SK-N-SH treated with all-trans-retinoic acid at 6 μM for 48 hours (cell line): ENCODE measurements at regions not wholly inside any gene's neighbourhood (a gene's known extent, or its start where the extent isn't known, plus 50 kb on each side); places are given as distances from the start of the nearest gene placed in this dataset.

ENCODE experiments used
- ATAC-seq: fragments of 200-7000 bp; cut with Tn5 transposase; 3 replicates; pipeline ENCODE4 v1.9.1; 2020; ENCODE audit warnings: mild to moderate bottlenecking, moderate library complexity
- ARNTL ChIP-seq: fragments of 450-650 bp; formaldehyde crosslinking; IDR thresholded peaks from 2 replicates; pipeline ENCODE4 v1.5.0; 2020; ENCODE audit warnings: low read depth, mild to moderate bottlenecking, moderate library complexity, borderline replicate concordance
- BACH2 ChIP-seq: fragments of 250-450 bp; sonication (Bioruptor Pico); IDR thresholded peaks from 2 replicates; pipeline ENCODE4 v1.9.0; 2021; ENCODE audit warnings: mild to moderate bottlenecking, borderline replicate concordance
- CSDC2 ChIP-seq: fragments of 250-450 bp; sonication (Bioruptor Pico); IDR thresholded peaks from 2 replicates; pipeline ENCODE4 v1.5.0; 2020; ENCODE audit warnings: mild to moderate bottlenecking, moderate library complexity
- ESRRG ChIP-seq: fragments of 250-450 bp; sonication (Bioruptor Pico); IDR thresholded peaks from 2 replicates; pipeline ENCODE4 v1.6.1; 2021; ENCODE audit warnings: mild to moderate bottlenecking
- ISL1 ChIP-seq: fragments of 250-450 bp; sonication (Bioruptor Pico); IDR thresholded peaks from 2 replicates; pipeline ENCODE4 v2.1.2; 2022; ENCODE audit warnings: mild to moderate bottlenecking, moderate library complexity
- PPARA ChIP-seq: fragments of 250-450 bp; sonication (Bioruptor Pico); IDR thresholded peaks from 2 replicates; pipeline ENCODE4 v1.5.0; 2020; ENCODE audit warnings: mild to moderate bottlenecking, borderline replicate concordance
- RARB ChIP-seq: fragments of 250-450 bp; sonication (Bioruptor Pico); IDR thresholded peaks from 2 replicates; pipeline ENCODE4 v1.8.0; 2021; ENCODE audit warnings: mild to moderate bottlenecking, moderate library complexity
- SNAI2 ChIP-seq: fragments of 250-450 bp; sonication (Bioruptor Pico); IDR thresholded peaks from 2 replicates; pipeline ENCODE4 v1.5.0; 2020; ENCODE audit warnings: mild to moderate bottlenecking, moderate library complexity
- TCF4 ChIP-seq: fragments of 250-450 bp; sonication (Bioruptor Pico); IDR thresholded peaks from 2 replicates; pipeline ENCODE4 v1.8.0; 2021; ENCODE audit warnings: mild to moderate bottlenecking, moderate library complexity, borderline replicate concordance
- TOX ChIP-seq: fragments of 250-450 bp; sonication (Bioruptor Pico); IDR thresholded peaks from 2 replicates; pipeline ENCODE4 v1.8.0; 2021; ENCODE audit warnings: mild to moderate bottlenecking, moderate library complexity, borderline replicate concordance
- ZFP3 ChIP-seq: fragments of 250-450 bp; sonication (Bioruptor Pico); IDR thresholded peaks from 2 replicates; pipeline ENCODE4 v1.5.0; 2020; ENCODE audit warnings: mild to moderate bottlenecking, moderate library complexity
- ZFP30 ChIP-seq: fragments of 450-650 bp; formaldehyde crosslinking; IDR thresholded peaks from 2 replicates; pipeline ENCODE4 v1.5.0; 2022; ENCODE audit warnings: mild to moderate bottlenecking, moderate library complexity
- ZNF8 ChIP-seq: fragments of 450-650 bp; formaldehyde crosslinking; IDR thresholded peaks from 2 replicates; pipeline ENCODE4 v1.5.0; 2020; ENCODE audit warnings: mild to moderate bottlenecking, moderate library complexity
- TF ChIP-seq, protein P1 (sequence below): fragments of 250-450 bp; sonication (Bioruptor Pico); IDR thresholded peaks from 2 replicates; pipeline ENCODE4 v1.5.1; 2020; ENCODE audit warnings: low read depth, mild to moderate bottlenecking, moderate library complexity
- TF ChIP-seq, protein P2 (sequence below): fragments of 250-450 bp; sonication (Bioruptor Pico); IDR thresholded peaks from 2 replicates; pipeline ENCODE4 v1.5.1; 2021; ENCODE audit warnings: mild to moderate bottlenecking, moderate library complexity
- TF ChIP-seq, protein P3 (sequence below): fragments of 250-450 bp; sonication (Bioruptor Pico); IDR thresholded peaks from 2 replicates; pipeline ENCODE4 v1.5.0; 2020; ENCODE audit warnings: mild to moderate bottlenecking, moderate library complexity
- TF ChIP-seq, protein P4 (sequence below): fragments of 250-450 bp; sonication (Bioruptor Pico); IDR thresholded peaks from 2 replicates; pipeline ENCODE4 v1.8.0; 2020; ENCODE audit warnings: mild to moderate bottlenecking, moderate library complexity, borderline replicate concordance
- TF ChIP-seq, protein P5 (sequence below): fragments of 250-450 bp; sonication (Bioruptor Pico); IDR thresholded peaks from 2 replicates; pipeline ENCODE4 v1.8.0; 2021; ENCODE audit warnings: low read depth, mild to moderate bottlenecking, moderate library complexity, borderline replicate concordance

DNA sequence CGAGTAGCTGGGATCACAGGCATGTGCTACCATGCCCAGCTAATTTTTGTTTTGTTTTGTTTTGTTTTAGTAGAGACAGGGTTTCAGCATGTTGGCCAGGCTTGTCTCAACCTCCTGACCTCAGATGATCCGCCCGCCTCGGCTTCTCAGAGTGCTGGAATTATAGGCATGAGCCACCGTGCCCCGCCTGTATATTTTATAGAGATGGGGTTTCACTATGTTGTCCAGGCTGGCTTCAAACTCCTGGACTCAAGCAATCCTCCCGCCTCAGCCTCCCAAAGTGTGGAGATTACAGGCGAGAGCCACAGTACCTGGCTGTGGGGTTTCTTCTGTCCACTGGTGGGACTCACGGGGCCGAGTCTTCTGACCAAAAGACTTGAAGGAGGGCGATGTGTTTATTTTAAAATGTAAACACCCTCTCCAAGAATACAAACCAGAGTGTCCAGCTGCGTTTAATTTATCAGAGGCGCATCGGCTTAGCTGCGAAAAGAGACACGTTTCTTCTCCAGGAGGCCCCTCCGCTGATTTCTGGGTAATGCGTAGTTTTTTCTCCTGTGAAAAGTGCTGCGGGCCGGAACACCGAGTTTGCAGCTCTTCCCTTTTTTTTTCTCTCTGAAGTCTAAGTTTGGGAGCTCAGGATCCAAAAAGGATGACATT lies 86.9 kb upstream of the CIBAR2 start:
- TF ChIP-seq ISL1 (CRISPR knock-in tag) = no peak
- TF ChIP-seq TCF4 (CRISPR knock-in tag) = no peak
- no peak for TF ChIP-seq ESRRG (CRISPR knock-in tag)
- no peak for ATAC-seq

DNA sequence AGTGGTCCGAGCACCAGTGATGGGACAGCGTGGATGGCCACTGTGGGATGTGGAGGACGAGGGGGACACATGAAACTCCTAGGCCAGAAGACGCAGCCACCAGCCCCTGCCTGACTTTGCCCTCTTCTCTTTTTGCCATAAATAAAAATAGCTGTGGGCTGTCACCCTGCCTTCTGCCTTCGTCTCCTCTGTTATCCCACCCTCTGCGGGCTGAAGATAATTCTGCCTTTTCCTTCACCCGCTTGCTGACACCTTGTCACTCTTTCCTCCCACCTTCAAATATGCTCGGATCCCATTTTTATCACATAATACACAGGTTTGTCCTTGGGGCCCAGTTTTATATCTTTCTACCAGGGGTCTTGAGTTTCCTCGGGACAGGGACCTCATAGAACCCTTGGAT lies 87.6 kb upstream of the CIBAR2 start:
- TF ChIP-seq, protein P1, sequence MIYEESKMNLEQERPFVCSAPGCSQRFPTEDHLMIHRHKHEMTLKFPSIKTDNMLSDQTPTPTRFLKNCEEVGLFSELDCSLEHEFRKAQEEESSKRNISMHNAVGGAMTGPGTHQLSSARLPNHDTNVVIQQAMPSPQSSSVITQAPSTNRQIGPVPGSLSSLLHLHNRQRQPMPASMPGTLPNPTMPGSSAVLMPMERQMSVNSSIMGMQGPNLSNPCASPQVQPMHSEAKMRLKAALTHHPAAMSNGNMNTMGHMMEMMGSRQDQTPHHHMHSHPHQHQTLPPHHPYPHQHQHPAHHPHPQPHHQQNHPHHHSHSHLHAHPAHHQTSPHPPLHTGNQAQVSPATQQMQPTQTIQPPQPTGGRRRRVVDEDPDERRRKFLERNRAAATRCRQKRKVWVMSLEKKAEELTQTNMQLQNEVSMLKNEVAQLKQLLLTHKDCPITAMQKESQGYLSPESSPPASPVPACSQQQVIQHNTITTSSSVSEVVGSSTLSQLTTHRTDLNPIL (CRISPR knock-in tag) = no peak
- TF ChIP-seq RARB (CRISPR knock-in tag) = no peak
- no peak for TF ChIP-seq ARNTL
- no peak for TF ChIP-seq ISL1 (CRISPR knock-in tag)
- no peak for TF ChIP-seq ZFP30 (CRISPR knock-in tag)
- TF ChIP-seq, protein P2, sequence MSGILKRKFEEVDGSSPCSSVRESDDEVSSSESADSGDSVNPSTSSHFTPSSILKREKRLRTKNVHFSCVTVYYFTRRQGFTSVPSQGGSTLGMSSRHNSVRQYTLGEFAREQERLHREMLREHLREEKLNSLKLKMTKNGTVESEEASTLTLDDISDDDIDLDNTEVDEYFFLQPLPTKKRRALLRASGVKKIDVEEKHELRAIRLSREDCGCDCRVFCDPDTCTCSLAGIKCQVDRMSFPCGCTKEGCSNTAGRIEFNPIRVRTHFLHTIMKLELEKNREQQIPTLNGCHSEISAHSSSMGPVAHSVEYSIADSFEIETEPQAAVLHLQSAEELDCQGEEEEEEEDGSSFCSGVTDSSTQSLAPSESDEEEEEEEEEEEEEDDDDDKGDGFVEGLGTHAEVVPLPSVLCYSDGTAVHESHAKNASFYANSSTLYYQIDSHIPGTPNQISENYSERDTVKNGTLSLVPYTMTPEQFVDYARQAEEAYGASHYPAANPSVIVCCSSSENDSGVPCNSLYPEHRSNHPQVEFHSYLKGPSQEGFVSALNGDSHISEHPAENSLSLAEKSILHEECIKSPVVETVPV (CRISPR knock-in tag) = no peak
- no peak for TF ChIP-seq PPARA (CRISPR knock-in tag)
- TF ChIP-seq TOX (CRISPR knock-in tag) = no peak
- no peak for ATAC-seq

DNA sequence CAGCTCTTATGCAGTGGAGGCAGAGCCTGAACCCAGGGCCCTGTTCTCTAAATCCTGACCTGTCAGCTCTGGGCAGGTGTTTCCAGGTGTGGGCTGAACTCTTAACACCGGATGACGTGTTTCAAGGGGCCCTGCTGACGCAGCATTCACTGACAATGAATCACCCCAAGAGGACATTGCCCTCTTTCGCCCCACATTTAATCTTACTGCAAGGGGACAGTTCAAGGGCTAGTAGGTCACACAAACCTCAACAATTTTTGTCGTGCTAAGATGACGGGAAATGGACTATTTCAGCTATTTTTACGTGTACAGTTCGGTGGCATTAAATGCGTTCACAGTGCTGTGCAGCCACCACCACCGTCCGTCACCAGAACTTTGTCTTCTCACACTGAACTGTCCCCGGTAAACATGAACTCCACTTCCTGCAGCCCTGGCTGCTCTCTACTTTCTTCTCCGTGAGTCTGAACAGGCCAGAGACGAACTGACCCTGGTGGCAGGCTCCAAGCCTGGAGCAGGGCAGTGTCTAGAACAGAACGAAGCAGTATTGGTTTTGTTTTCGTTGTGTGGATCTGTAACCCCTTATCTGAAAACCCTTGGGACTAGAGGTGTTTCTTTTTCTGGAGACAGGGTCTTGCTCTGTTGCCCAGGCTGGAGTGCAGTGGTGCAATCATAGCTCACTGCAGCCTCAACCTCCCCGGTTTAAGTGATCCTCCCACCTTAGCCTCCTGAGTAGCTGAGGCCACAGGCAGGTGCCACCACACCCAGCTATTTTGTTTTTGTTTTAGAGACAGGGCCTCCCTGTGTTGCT lies 88.4 kb upstream of the CIBAR2 start:
- TF ChIP-seq TCF4 (CRISPR knock-in tag) = no peak
- TF ChIP-seq, protein P1 (CRISPR knock-in tag) = no peak
- TF ChIP-seq ARNTL = no peak
- no peak for TF ChIP-seq BACH2
- TF ChIP-seq ISL1 (CRISPR knock-in tag) = no peak
- TF ChIP-seq PPARA (CRISPR knock-in tag) = no peak
- TF ChIP-seq ZFP30 (CRISPR knock-in tag) = no peak
- TF ChIP-seq, protein P3, sequence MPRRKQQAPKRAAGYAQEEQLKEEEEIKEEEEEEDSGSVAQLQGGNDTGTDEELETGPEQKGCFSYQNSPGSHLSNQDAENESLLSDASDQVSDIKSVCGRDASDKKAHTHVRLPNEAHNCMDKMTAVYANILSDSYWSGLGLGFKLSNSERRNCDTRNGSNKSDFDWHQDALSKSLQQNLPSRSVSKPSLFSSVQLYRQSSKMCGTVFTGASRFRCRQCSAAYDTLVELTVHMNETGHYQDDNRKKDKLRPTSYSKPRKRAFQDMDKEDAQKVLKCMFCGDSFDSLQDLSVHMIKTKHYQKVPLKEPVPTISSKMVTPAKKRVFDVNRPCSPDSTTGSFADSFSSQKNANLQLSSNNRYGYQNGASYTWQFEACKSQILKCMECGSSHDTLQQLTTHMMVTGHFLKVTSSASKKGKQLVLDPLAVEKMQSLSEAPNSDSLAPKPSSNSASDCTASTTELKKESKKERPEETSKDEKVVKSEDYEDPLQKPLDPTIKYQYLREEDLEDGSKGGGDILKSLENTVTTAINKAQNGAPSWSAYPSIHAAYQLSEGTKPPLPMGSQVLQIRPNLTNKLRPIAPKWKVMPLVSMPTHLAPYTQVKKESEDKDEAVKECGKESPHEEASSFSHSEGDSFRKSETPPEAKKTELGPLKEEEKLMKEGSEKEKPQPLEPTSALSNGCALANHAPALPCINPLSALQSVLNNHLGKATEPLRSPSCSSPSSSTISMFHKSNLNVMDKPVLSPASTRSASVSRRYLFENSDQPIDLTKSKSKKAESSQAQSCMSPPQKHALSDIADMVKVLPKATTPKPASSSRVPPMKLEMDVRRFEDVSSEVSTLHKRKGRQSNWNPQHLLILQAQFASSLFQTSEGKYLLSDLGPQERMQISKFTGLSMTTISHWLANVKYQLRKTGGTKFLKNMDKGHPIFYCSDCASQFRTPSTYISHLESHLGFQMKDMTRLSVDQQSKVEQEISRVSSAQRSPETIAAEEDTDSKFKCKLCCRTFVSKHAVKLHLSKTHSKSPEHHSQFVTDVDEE (CRISPR knock-in tag) = no peak
- TF ChIP-seq RARB (CRISPR knock-in tag) = no peak
- TF ChIP-seq, protein P4, sequence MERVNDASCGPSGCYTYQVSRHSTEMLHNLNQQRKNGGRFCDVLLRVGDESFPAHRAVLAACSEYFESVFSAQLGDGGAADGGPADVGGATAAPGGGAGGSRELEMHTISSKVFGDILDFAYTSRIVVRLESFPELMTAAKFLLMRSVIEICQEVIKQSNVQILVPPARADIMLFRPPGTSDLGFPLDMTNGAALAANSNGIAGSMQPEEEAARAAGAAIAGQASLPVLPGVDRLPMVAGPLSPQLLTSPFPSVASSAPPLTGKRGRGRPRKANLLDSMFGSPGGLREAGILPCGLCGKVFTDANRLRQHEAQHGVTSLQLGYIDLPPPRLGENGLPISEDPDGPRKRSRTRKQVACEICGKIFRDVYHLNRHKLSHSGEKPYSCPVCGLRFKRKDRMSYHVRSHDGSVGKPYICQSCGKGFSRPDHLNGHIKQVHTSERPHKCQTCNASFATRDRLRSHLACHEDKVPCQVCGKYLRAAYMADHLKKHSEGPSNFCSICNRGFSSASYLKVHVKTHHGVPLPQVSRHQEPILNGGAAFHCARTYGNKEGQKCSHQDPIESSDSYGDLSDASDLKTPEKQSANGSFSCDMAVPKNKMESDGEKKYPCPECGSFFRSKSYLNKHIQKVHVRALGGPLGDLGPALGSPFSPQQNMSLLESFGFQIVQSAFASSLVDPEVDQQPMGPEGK (CRISPR knock-in tag) = no peak
- TF ChIP-seq SNAI2 (CRISPR knock-in tag) = no peak
- no peak for TF ChIP-seq CSDC2 (CRISPR knock-in tag)
- TF ChIP-seq ZFP3 = no peak
- TF ChIP-seq, protein P2 (CRISPR knock-in tag) = no peak
- TF ChIP-seq, protein P5, sequence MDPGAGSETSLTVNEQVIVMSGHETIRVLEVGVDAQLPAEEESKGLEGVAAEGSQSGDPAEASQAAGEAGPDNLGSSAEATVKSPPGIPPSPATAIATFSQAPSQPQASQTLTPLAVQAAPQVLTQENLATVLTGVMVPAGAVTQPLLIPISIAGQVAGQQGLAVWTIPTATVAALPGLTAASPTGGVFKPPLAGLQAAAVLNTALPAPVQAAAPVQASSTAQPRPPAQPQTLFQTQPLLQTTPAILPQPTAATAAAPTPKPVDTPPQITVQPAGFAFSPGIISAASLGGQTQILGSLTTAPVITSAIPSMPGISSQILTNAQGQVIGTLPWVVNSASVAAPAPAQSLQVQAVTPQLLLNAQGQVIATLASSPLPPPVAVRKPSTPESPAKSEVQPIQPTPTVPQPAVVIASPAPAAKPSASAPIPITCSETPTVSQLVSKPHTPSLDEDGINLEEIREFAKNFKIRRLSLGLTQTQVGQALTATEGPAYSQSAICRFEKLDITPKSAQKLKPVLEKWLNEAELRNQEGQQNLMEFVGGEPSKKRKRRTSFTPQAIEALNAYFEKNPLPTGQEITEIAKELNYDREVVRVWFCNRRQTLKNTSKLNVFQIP (CRISPR knock-in tag) = no peak
- TF ChIP-seq ESRRG (CRISPR knock-in tag) = no peak
- TF ChIP-seq ZNF8 = no peak
- no peak for ATAC-seq
